ENCODE measurements at regions not wholly inside any gene's neighbourhood (a gene's known extent, or its start where the extent isn't known, plus 50 kb on each side); places are given as distances from the start of the nearest gene placed in this dataset.
"Not testable (repeated sequence)": the region's sequence is repeated elsewhere in the genome, so short reads cannot be mapped to it uniquely, and the experiment has no call there.

GRCh38 chr5:110284121-110284520 lies 442.4 kb downstream of the TMEM232 start:
- not testable (repeated sequence) for H3T11ph ChIP-seq (ENCODE audit: low read length); H2AFZ ChIP-seq (ENCODE audit: low read length); DNase-seq; H3K27ac ChIP-seq (ENCODE audit: insufficient read length, low read depth, low read length); H3K56ac ChIP-seq (ENCODE audit: insufficient read length, low read depth, low read length); H2BK12ac ChIP-seq (ENCODE audit: insufficient read length, low read depth, low read length); H4K5ac ChIP-seq (ENCODE audit: insufficient read length, low read depth, low read length); H3K27ac Mint-ChIP-seq; H3K4ac ChIP-seq (ENCODE audit: low read depth, low read length); H3K14ac ChIP-seq (ENCODE audit: insufficient read depth, low read length); H2AK5ac ChIP-seq (ENCODE audit: insufficient read length, low read length); H3K23ac ChIP-seq (ENCODE audit: insufficient read length, low read depth, low read length); H2BK5ac ChIP-seq (ENCODE audit: insufficient read length, low read length); H3K4me1 ChIP-seq (ENCODE audit: insufficient read depth, low read length); H4K8ac ChIP-seq (replicated peaks; ENCODE audit: insufficient read length, low read depth, low read length); H3K79me1 ChIP-seq (ENCODE audit: insufficient read depth, low read depth, low read length, poor library complexity, severe bottlenecking); H3K9ac ChIP-seq (ENCODE audit: extremely low read depth, insufficient read length, low read length); H3K4me2 ChIP-seq (ENCODE audit: insufficient read depth, insufficient read length, low read length); H3K79me2 ChIP-seq (ENCODE audit: insufficient read depth, low read length); H3K27me3 Mint-ChIP-seq (ENCODE audit: low read depth); H2BK20ac ChIP-seq (ENCODE audit: low read depth, low read length, poor library complexity, severe bottlenecking); H3K18ac ChIP-seq (ENCODE audit: insufficient read length, low read depth, low read length); H3K4me3 Mint-ChIP-seq; H3K27me3 ChIP-seq (ENCODE audit: insufficient read depth, low read length); H3K9me3 ChIP-seq (ENCODE audit: control insufficient read depth, low read depth, low read length); H4K20me1 ChIP-seq (ENCODE audit: control insufficient read depth, insufficient read depth, insufficient read length); H2BK120ac ChIP-seq (ENCODE audit: low read depth, low read length, poor library complexity, severe bottlenecking); H3K23me2 ChIP-seq (ENCODE audit: insufficient read length, low read depth, low read length, poor library complexity, severe bottlenecking); H4K91ac ChIP-seq (ENCODE audit: insufficient read length, low read depth, low read length); H3K4me1 Mint-ChIP-seq; H2BK15ac ChIP-seq (ENCODE audit: low read depth, low read length)
- WGBS (ENCODE audit: extremely low coverage, insufficient read length, low lambda C conversion rate) = no CpG with 5 or more reads among the region's 8 CpGs
- H3K36me3 Mint-ChIP-seq (ENCODE audit: insufficient read depth in 1 of 3, low read depth in 3 of 3) = peaks cover 5 to 43% (median 35%) of the 10 kb centered on the region in 3 experiments
- peaks cover 52 to 58% of the 10 kb centered on the region in 2 experiments for H3K9me3 Mint-ChIP-seq

All from H9 (cell line).